ENCODE measurements at regions not wholly inside any gene's neighbourhood (a gene's known extent, or its start where the extent isn't known, plus 50 kb on each side); places are given as distances from the start of the nearest gene placed in this dataset.

GRCh38 chr3:31187380-31187779 lies 292.9 kb upstream of the GADL1 start:
- ChIA-PET CTCF (no interaction called here), POLR2A (ENCODE audit: low non-redundant PET) (no interaction called here)
- no peak for TF ChIP-seq CTCF (conservative IDR thresholded peaks at IDR 0.05; ENCODE audit: low read depth)
- H3K27ac ChIP-seq: no peak overlapping the region
- DNase-seq (ENCODE audit: low spot score): no peak

GRCh38 chr3:31188112-31188511 lies 293.7 kb upstream of the GADL1 start:
- no peak for TF ChIP-seq CTCF (conservative IDR thresholded peaks at IDR 0.05; ENCODE audit: low read depth)
- no peak for DNase-seq (ENCODE audit: low spot score)
- no peak overlapping the region for H3K27ac ChIP-seq
- ChIA-PET POLR2A (ENCODE audit: low non-redundant PET) (no interaction called here), CTCF (no interaction called here)

- no peak for DNase-seq (ENCODE audit: low spot score)
- H3K27ac ChIP-seq: no peak overlapping the region
- ChIA-PET POLR2A (ENCODE audit: low non-redundant PET) (no interaction called here), CTCF (interaction anchor here (0.7 kb wide), 1 partner anchor 59 kb away, joined by 3 read pairs; no protein-coding TSS in a partner anchor)
- TF ChIP-seq CTCF (conservative IDR thresholded peaks at IDR 0.05; ENCODE audit: low read depth): no peak
Measured at GRCh38 chr3:31189330-31189729, 294.9 kb upstream of the GADL1 start.

GRCh38 chr3:31189971-31190370 lies 295.5 kb upstream of the GADL1 start:
- POLR2A ChIA-PET (ENCODE audit: low non-redundant PET): no interaction called here
- no peak for TF ChIP-seq CTCF (conservative IDR thresholded peaks at IDR 0.05; ENCODE audit: low read depth)
- DNase-seq (ENCODE audit: low spot score): no peak
- no peak overlapping the region for H3K27ac ChIP-seq
- CTCF ChIA-PET: interaction anchor here (0.7 kb wide), 1 partner anchor 58 kb away, joined by 3 read pairs; no protein-coding TSS in a partner anchor

GRCh38 chr3:31191354-31191753 lies 296.9 kb upstream of the GADL1 start:
- POLR2A ChIA-PET (ENCODE audit: low non-redundant PET): no interaction called here

GRCh38 chr3:31193429-31193828 lies 299.0 kb upstream of the GADL1 start:
- DNase-seq (ENCODE audit: low spot score): no peak
- no peak overlapping the region for H3K27ac ChIP-seq
- TF ChIP-seq CTCF (conservative IDR thresholded peaks at IDR 0.05; ENCODE audit: low read depth): no peak
- ChIA-PET POLR2A (ENCODE audit: low non-redundant PET) (no interaction called here), CTCF (no interaction called here)

More at GRCh38 chr3:31191354-31191753, 296.9 kb upstream of the GADL1 start:
- no peak for TF ChIP-seq CTCF (conservative IDR thresholded peaks at IDR 0.05; ENCODE audit: low read depth)
- no peak overlapping the region for H3K27ac ChIP-seq
- no peak for DNase-seq (ENCODE audit: low spot score)
- CTCF ChIA-PET: no interaction called here

GRCh38 chr3:31193871-31194270 lies 299.4 kb upstream of the GADL1 start:
- CTCF ChIA-PET: no interaction called here
- TF ChIP-seq CTCF (conservative IDR thresholded peaks at IDR 0.05; ENCODE audit: low read depth): no peak
- no peak overlapping the region for H3K27ac ChIP-seq
- no peak for DNase-seq (ENCODE audit: low spot score)
- POLR2A ChIA-PET (ENCODE audit: low non-redundant PET): no interaction called here
